ENCODE measurements at regions not wholly inside any gene's neighbourhood (a gene's known extent, or its start where the extent isn't known, plus 50 kb on each side); places are given as distances from the start of the nearest gene placed in this dataset.

GRCh38 chr5:57066924-57067596, 106.8 kb upstream of the GPBP1 start:
- Histone ChIP-seq H3K79me2 (ENCODE audit: insufficient read depth, low read length) (no peaks in the 10 kb centered on the region), H3K4me1 (ENCODE audit: control insufficient read depth in 1 of 2, insufficient read depth in 2 of 2, low read length in 2 of 2) (peaks cover 6 to 8% of the 10 kb centered on the region in 2 experiments; a peak in 2 of 4 replicates), H3K9me2 (ENCODE audit: insufficient read depth) (no peaks in the 10 kb centered on the region), H3K4me2 (ENCODE audit: low read length) (no peak overlapping the region), H4K20me1 (ENCODE audit: insufficient read depth) (no peaks in the 10 kb centered on the region), H3K9ac (ENCODE audit: low read length) (no peak overlapping the region), H3K4me3 (replicated peaks in 1 of 2; ENCODE audit: low read depth in 1 of 2, low read length in 2 of 2) (no peak overlapping the region), H3K36me3 (ENCODE audit: control insufficient read depth in 1 of 2, insufficient read depth in 2 of 2, low read length in 2 of 2) (no peaks in the 10 kb centered on the region), H3K9me3 (ENCODE audit: control insufficient read depth in 1 of 2, insufficient read depth in 1 of 2, low read depth in 1 of 2, low read length in 2 of 2) (peaks cover 9 to 12% of the 10 kb centered on the region in 2 experiments; a peak in 3 of 4 replicates), H3K27ac (ENCODE audit: low read depth, low read length) (no peak overlapping the region), H3K27me3 (ENCODE audit: insufficient read depth, low read length) (no peaks in the 10 kb centered on the region), H2AFZ (ENCODE audit: low read depth, low read length, poor library complexity, severe bottlenecking) (no peak overlapping the region)
- no peak for ATAC-seq
- intact Hi-C loops (cut with micrococcal nuclease), result no loop called here
- ChIA-PET CTCF (no interaction called here), RAD21 (ENCODE audit: low non-redundant PET in 1 of 2, low total read pairs in 2 of 2, uncharacterized antibody in 2 of 2, unreplicated experiment in 2 of 2) (no interaction called here), POLR2A (no interaction called here)
- no peak for TF ChIP-seq EGR1 (IDR thresholded peaks at IDR 0.05; ENCODE audit: low read depth)
- no peak for TF ChIP-seq FOSL1 (IDR thresholded peaks at IDR 0.05; ENCODE audit: low read depth)
- DNase-seq (ENCODE audit: low read depth, low spot score), result no peak
- no TSS peak for BruUV-seq (replicated peaks)

GRCh38 chr5:57067597-57067924, 106.3 kb upstream of the GPBP1 start:
- Histone ChIP-seq H3K4me1 (ENCODE audit: control insufficient read depth in 1 of 2, insufficient read depth in 2 of 2, low read length in 2 of 2) (peaks cover 8 to 10% of the 10 kb centered on the region in 2 experiments; a peak in 2 of 4 replicates), H4K20me1 (ENCODE audit: insufficient read depth) (no peaks in the 10 kb centered on the region), H3K27me3 (ENCODE audit: insufficient read depth, low read length) (no peaks in the 10 kb centered on the region), H2AFZ (ENCODE audit: low read depth, low read length, poor library complexity, severe bottlenecking) (peak overlapping the region; percentile 31), H3K9me3 (ENCODE audit: control insufficient read depth in 1 of 2, insufficient read depth in 1 of 2, low read depth in 1 of 2, low read length in 2 of 2) (peaks cover 9 to 12% of the 10 kb centered on the region in 2 experiments; a peak in 3 of 4 replicates), H3K27ac (ENCODE audit: low read depth, low read length) (no peak overlapping the region), H3K79me2 (ENCODE audit: insufficient read depth, low read length) (no peaks in the 10 kb centered on the region), H3K4me3 (replicated peaks in 1 of 2; ENCODE audit: low read depth in 1 of 2, low read length in 2 of 2) (no peak overlapping the region), H3K36me3 (ENCODE audit: control insufficient read depth in 1 of 2, insufficient read depth in 2 of 2, low read length in 2 of 2) (no peaks in the 10 kb centered on the region), H3K9me2 (ENCODE audit: insufficient read depth) (no peaks in the 10 kb centered on the region), H3K4me2 (ENCODE audit: low read length) (no peak overlapping the region), H3K9ac (ENCODE audit: low read length) (no peak overlapping the region)
- intact Hi-C loops (cut with micrococcal nuclease), result no loop called here
- CTCF ChIA-PET, result no interaction called here
- DNase-seq (ENCODE audit: low read depth, low spot score) (no peak), ATAC-seq (no peak)
- RAD21 ChIA-PET (ENCODE audit: low non-redundant PET in 1 of 2, low total read pairs in 2 of 2, uncharacterized antibody in 2 of 2, unreplicated experiment in 2 of 2), result no interaction called here
- BruUV-seq (replicated peaks), result no TSS peak
- POLR2A ChIA-PET, result no interaction called here
- TF ChIP-seq ATF3 (IDR thresholded peaks at IDR 0.05) (no peak), ZNF274 (IDR thresholded peaks at IDR 0.05; ENCODE audit: low read depth, low read length) (no peak), EGR1 (IDR thresholded peaks at IDR 0.05; ENCODE audit: low read depth) (no peak), ELF1 (IDR thresholded peaks at IDR 0.05; ENCODE audit: borderline replicate concordance, low read depth) (no peak), EZH2 (IDR thresholded peaks at IDR 0.05) (no peak), EZH2phosphoT487 (IDR thresholded peaks at IDR 0.05; ENCODE audit: borderline replicate concordance) (no peak), REST (IDR thresholded peaks at IDR 0.05; ENCODE audit: low read depth) (no peak), FOSL1 (IDR thresholded peaks at IDR 0.05; ENCODE audit: low read depth) (no peak), CEBPB (IDR thresholded peaks at IDR 0.05; ENCODE audit: low read depth) (no peak), ZBTB33 (IDR thresholded peaks at IDR 0.05; ENCODE audit: extremely low read depth, insufficient replicate concordance, low read length) (no peak), CTCF (IDR thresholded peaks at IDR 0.05 in 2 of 3, conservative IDR thresholded peaks at IDR 0.05 in 1 of 3; ENCODE audit: borderline replicate concordance in 1 of 3, insufficient read depth in 1 of 3, low read depth in 2 of 3, low read length in 2 of 3) (no peak), CBX3 (IDR thresholded peaks at IDR 0.05; ENCODE audit: low read depth) (no peak)

All from HCT116 (cell line).